HepG2 (cell line): ENCODE measurements at regions not wholly inside any gene's neighbourhood (a gene's known extent, or its start where the extent isn't known, plus 50 kb on each side); places are given as distances from the start of the nearest gene placed in this dataset.

Experiments
- CHD4 ChIP-seq: fragments of 200-600 bp; sonication (generic); IDR thresholded peaks from 2 replicates; pipeline ENCODE4 v1.7.0; 2017; ENCODE audit warnings: mild to moderate bottlenecking, low read length, borderline replicate concordance
- CREB1 ChIP-seq, 2 experiments: fragments of 450-650 bp in 1 of 2; IDR thresholded peaks; 2 replicates each; pipeline ENCODE4 v1.6.1; 2016 to 2017; ENCODE audit warnings: control low read depth in 1 of 2, mild to moderate bottlenecking in 1 of 2, missing compliant biosample characterization in 1 of 2, missing genetic modification characterization in 1 of 2
- KLF9 ChIP-seq: IDR thresholded peaks from 2 replicates; pipeline ENCODE4 v1.6.1; 2016; ENCODE audit warnings: low read depth
- TCF12 ChIP-seq, 2 experiments: fragments of 450-650 bp in 1 of 2; sonication (generic) in 1 of 2; formaldehyde crosslinking in 1 of 2; IDR thresholded peaks; 2 replicates each; pipeline versions ENCODE4 v1.6.1 to v1.8.0; 2017 to 2022; ENCODE audit warnings: antibody characterized with exemption in 1 of 2, mild to moderate bottlenecking in 1 of 2, missing genetic modification reagents in 1 of 2, moderate library complexity in 1 of 2
- TF ChIP-seq, protein P1 (sequence below): sonication (generic); formaldehyde crosslinking; IDR thresholded peaks from 2 replicates; pipeline ENCODE4 v1.5.0; 2020; ENCODE audit warnings: mild to moderate bottlenecking, missing genetic modification reagents, moderate library complexity

DNA sequence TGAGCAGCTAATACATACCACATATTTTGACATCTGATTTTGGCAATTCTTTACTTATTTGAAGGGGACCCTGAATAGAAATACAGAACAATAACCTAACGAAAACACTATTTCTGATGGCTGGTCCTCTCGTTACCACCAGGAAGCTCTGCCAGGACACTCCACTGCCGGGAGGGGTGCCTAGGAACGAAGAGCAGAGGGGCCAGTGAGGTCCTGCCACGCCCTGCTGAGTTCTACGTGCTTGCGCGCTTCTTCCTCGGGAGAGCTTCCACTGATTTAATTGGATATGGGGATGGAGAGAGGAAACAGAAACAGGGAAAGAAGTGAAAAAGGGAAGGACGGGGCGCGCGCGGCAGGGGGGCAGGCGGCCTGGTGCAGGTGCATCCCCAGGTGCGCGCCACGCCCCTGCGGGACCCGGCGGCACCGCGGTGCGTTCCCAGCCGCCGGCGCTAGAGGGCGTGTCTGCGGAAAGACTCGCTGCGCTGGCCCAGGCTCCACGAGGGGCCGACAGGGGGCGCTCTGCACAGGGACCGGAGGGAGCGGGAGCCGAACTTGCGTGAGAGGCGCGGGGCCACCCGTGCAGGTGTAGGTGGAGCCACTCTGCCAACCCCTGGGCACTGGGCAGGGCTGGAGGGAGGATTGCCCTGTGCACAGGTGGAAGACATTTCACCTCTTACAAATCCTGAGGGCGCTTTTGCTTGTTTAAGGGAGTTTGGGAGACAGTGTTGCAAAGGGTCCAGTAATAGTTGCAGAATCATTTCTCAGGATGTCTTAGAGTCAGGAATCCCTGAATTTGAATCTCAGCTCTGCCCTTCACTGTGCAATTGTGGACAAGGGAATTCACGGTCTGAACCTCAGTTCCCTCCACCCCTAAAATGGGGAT, 986.3 kb upstream of the TMEM132C start:
- TF ChIP-seq TCF12 (IDR thresholded peaks at IDR 0.05) (no peak), TCF12 (CRISPR knock-in tag; IDR thresholded peaks at IDR 0.05) (no peak), KLF9 (CRISPR knock-in tag) (no peak), CREB1 (IDR thresholded peaks at IDR 0.05) (no peak), CREB1 (CRISPR knock-in tag; IDR thresholded peaks at IDR 0.05) (no peak), CHD4 (no peak)
- TF ChIP-seq, protein P1, sequence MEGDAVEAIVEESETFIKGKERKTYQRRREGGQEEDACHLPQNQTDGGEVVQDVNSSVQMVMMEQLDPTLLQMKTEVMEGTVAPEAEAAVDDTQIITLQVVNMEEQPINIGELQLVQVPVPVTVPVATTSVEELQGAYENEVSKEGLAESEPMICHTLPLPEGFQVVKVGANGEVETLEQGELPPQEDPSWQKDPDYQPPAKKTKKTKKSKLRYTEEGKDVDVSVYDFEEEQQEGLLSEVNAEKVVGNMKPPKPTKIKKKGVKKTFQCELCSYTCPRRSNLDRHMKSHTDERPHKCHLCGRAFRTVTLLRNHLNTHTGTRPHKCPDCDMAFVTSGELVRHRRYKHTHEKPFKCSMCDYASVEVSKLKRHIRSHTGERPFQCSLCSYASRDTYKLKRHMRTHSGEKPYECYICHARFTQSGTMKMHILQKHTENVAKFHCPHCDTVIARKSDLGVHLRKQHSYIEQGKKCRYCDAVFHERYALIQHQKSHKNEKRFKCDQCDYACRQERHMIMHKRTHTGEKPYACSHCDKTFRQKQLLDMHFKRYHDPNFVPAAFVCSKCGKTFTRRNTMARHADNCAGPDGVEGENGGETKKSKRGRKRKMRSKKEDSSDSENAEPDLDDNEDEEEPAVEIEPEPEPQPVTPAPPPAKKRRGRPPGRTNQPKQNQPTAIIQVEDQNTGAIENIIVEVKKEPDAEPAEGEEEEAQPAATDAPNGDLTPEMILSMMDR (CRISPR knock-in tag), result peak; percentile 90
